ENCODE measurements at regions not wholly inside any gene's neighbourhood (a gene's known extent, or its start where the extent isn't known, plus 50 kb on each side); places are given as distances from the start of the nearest gene placed in this dataset.

GRCh38 chr1:88052167-88052566 is 631.9 kb upstream of the PKN2 start:
- no peak for TF ChIP-seq CTCF (conservative IDR thresholded peaks at IDR 0.05)
- no peak for TF ChIP-seq ZFX (IDR thresholded peaks at IDR 0.05)

Data from C4-2B (cell line).